H9 (cell line): ENCODE measurements at regions not wholly inside any gene's neighbourhood (a gene's known extent, or its start where the extent isn't known, plus 50 kb on each side); places are given as distances from the start of the nearest gene placed in this dataset.

Source experiments
- DNase-seq: peaks from one replicate; pipeline ENCODE4 v3.0.0-alpha.2; 2017
- H2AFZ ChIP-seq: one replicate; pipeline ENCODE4 v1.6.1; 2013; ENCODE audit warnings: mild to moderate bottlenecking, low read length, control low read depth, moderate library complexity
- H2AK5ac ChIP-seq: 2 replicates; pipeline ENCODE4 v1.6.1; 2013; ENCODE audit warnings: low read length, control low read depth, mixed read lengths; ENCODE audit not compliant: insufficient read length
- H2BK120ac ChIP-seq: one replicate; pipeline ENCODE4 v1.6.1; 2013; ENCODE audit warnings: low read depth, mild to moderate bottlenecking, low read length, control low read depth, inconsistent platforms; ENCODE audit not compliant: poor library complexity, severe bottlenecking
- H2BK12ac ChIP-seq: 2 replicates; pipeline ENCODE4 v1.6.1; 2013; ENCODE audit warnings: low read length, control low read depth, mixed read lengths, low read depth; ENCODE audit not compliant: insufficient read length
- H2BK15ac ChIP-seq: 2 replicates; pipeline ENCODE4 v1.6.1; 2013; ENCODE audit warnings: low read depth, low read length, control low read depth
- H2BK20ac ChIP-seq: one replicate; pipeline ENCODE4 v1.6.1; 2013; ENCODE audit warnings: low read depth, mild to moderate bottlenecking, low read length, control low read depth, inconsistent platforms; ENCODE audit not compliant: poor library complexity, severe bottlenecking
- H2BK5ac ChIP-seq: 2 replicates; pipeline ENCODE4 v1.6.1; 2013; ENCODE audit warnings: low read length, control low read depth, mixed read lengths; ENCODE audit not compliant: insufficient read length
- H3K14ac ChIP-seq: 2 replicates; pipeline ENCODE4 v1.6.1; 2013; ENCODE audit warnings: low read length, control low read depth; ENCODE audit not compliant: insufficient read depth
- H3K18ac ChIP-seq: 2 replicates; pipeline ENCODE4 v1.6.1; 2013; ENCODE audit warnings: low read depth, mild to moderate bottlenecking, mixed read lengths, low read length, control low read depth; ENCODE audit not compliant: insufficient read length
- H3K23ac ChIP-seq: 2 replicates; pipeline ENCODE4 v1.6.1; 2013; ENCODE audit warnings: low read length, control low read depth, mixed read lengths, low read depth; ENCODE audit not compliant: insufficient read length
- H3K23me2 ChIP-seq: 2 replicates; pipeline ENCODE4 v1.6.1; 2013; ENCODE audit warnings: low read depth, mild to moderate bottlenecking, mixed read lengths, low read length, control low read depth; ENCODE audit not compliant: insufficient read length, poor library complexity, severe bottlenecking
- H3K27ac ChIP-seq: 2 replicates; pipeline ENCODE4 v1.5.1; 2013; ENCODE audit warnings: low read length, control low read depth, mixed read lengths, low read depth; ENCODE audit not compliant: insufficient read length
- H3K27me3 ChIP-seq: 2 replicates; pipeline ENCODE4 v1.6.1; 2013; ENCODE audit warnings: low read length, control low read depth, inconsistent platforms; ENCODE audit not compliant: insufficient read depth
- H3K4ac ChIP-seq: 2 replicates; pipeline ENCODE4 v1.6.1; 2013; ENCODE audit warnings: low read depth, mild to moderate bottlenecking, control low read depth, inconsistent platforms, low read length, moderate library complexity
- H3K4me1 ChIP-seq: 2 replicates; pipeline ENCODE4 v1.6.1; 2013; ENCODE audit warnings: low read length, control low read depth, inconsistent platforms; ENCODE audit not compliant: insufficient read depth
- H3K4me2 ChIP-seq: 2 replicates; pipeline ENCODE4 v1.6.1; 2013; ENCODE audit warnings: low read length, control low read depth, mixed read lengths; ENCODE audit not compliant: insufficient read length, insufficient read depth
- H3K56ac ChIP-seq: 2 replicates; pipeline ENCODE4 v1.6.1; 2013; ENCODE audit warnings: low read depth, mild to moderate bottlenecking, mixed read lengths, low read length, control low read depth; ENCODE audit not compliant: insufficient read length
- H3K79me1 ChIP-seq: 2 replicates; pipeline ENCODE4 v1.6.1; 2013; ENCODE audit warnings: low read depth, mild to moderate bottlenecking, moderate library complexity, low read length, control low read depth, inconsistent platforms; ENCODE audit not compliant: insufficient read depth, poor library complexity, severe bottlenecking
- H3K79me2 ChIP-seq: 2 replicates; pipeline ENCODE4 v1.6.1; 2013; ENCODE audit warnings: low read length, control low read depth, inconsistent platforms; ENCODE audit not compliant: insufficient read depth
- H3K9ac ChIP-seq: 2 replicates; pipeline ENCODE4 v1.6.1; 2013; ENCODE audit warnings: low read length, control low read depth, mixed read lengths; ENCODE audit not compliant: insufficient read length; ENCODE audit errors: extremely low read depth
- H3K9me3 ChIP-seq: one replicate; pipeline ENCODE4 v1.6.1; 2013; ENCODE audit warnings: low read depth, low read length, inconsistent platforms; ENCODE audit not compliant: control insufficient read depth
- H3T11ph ChIP-seq: one replicate; pipeline ENCODE4 v1.6.1; 2013; ENCODE audit warnings: mild to moderate bottlenecking, low read length, control low read depth, inconsistent platforms
- H4K20me1 ChIP-seq: one replicate; pipeline ENCODE4 v1.6.1; 2013; ENCODE audit not compliant: control insufficient read depth, insufficient read length, insufficient read depth
- H4K5ac ChIP-seq: 2 replicates; pipeline ENCODE4 v1.6.1; 2013; ENCODE audit warnings: low read depth, mild to moderate bottlenecking, mixed read lengths, low read length, control low read depth; ENCODE audit not compliant: insufficient read length
- H4K8ac ChIP-seq: replicated peaks from 2 replicates; pipeline ENCODE4 v1.6.1; 2013; ENCODE audit warnings: low read length, control low read depth, mixed read lengths, low read depth; ENCODE audit not compliant: insufficient read length
- H4K91ac ChIP-seq: 2 replicates; pipeline ENCODE4 v1.6.1; 2013; ENCODE audit warnings: low read depth, mild to moderate bottlenecking, moderate library complexity, mixed read lengths, low read length, control low read depth; ENCODE audit not compliant: insufficient read length
- H3K27ac Mint-ChIP-seq, 3 experiments: 2 replicates in 2 of 3; 3 replicates in 1 of 3; pipeline ENCODE4 v1.8.0; 2020 to 2021; ENCODE audit warnings: mixed read lengths in 3 of 3, mild to moderate bottlenecking in 1 of 3, moderate library complexity in 1 of 3
- H3K27me3 Mint-ChIP-seq: 2 replicates; pipeline ENCODE4 v1.8.0; 2021; ENCODE audit warnings: low read depth, mild to moderate bottlenecking, moderate library complexity, mixed read lengths
- H3K36me3 Mint-ChIP-seq, 3 experiments: 2 replicates in 2 of 3; 3 replicates in 1 of 3; pipeline ENCODE4 v1.8.0; 2020 to 2021; ENCODE audit warnings: low read depth in 3 of 3, mixed read lengths in 3 of 3; ENCODE audit not compliant: insufficient read depth in 1 of 3
- H3K4me1 Mint-ChIP-seq, 2 experiments: 2 replicates each; pipeline ENCODE4 v1.8.0; 2020; ENCODE audit warnings: mixed read lengths in 2 of 2
- H3K4me3 Mint-ChIP-seq, 2 experiments: 2 replicates in 1 of 2; 3 replicates in 1 of 2; pipeline ENCODE4 v1.8.0; 2020 to 2021; ENCODE audit warnings: mild to moderate bottlenecking in 2 of 2, mixed read lengths in 2 of 2, moderate library complexity in 1 of 2
- H3K9me3 Mint-ChIP-seq, 2 experiments: 2 replicates in 1 of 2; 3 replicates in 1 of 2; pipeline ENCODE4 v1.8.0; 2020; ENCODE audit warnings: mild to moderate bottlenecking in 2 of 2, mixed read lengths in 2 of 2, moderate library complexity in 1 of 2
- CTCF ChIP-seq: fragments of 200-600 bp; sonication (generic); conservative IDR thresholded peaks from 3 replicates; pipeline ENCODE4 v1.8.0; 2021; ENCODE audit warnings: antibody characterized with exemption, mild to moderate bottlenecking
- WGBS: extraction: QIAGEN DNeasy Blood & Tissue Kit; methylation state at CpG from one replicate; pipeline ENCODE4 v1.1.7; 2013; ENCODE audit warnings: missing lambda C conversion rate, low lambda C conversion rate, mixed read lengths; ENCODE audit not compliant: insufficient read length; ENCODE audit errors: extremely low coverage; 5-methylcytosine and 5-hydroxymethylcytosine counted together

GRCh38 chr6:4291453-4292403 lies 156.4 kb upstream of the ECI2 start:
- Histone ChIP-seq H3K14ac (no peak overlapping the region), H3K23ac (no peak overlapping the region), H3K9ac (no peak overlapping the region), H3K9me3 (no peaks in the 10 kb centered on the region), H2BK20ac (no peak overlapping the region), H3K4me2 (no peak overlapping the region), H4K8ac (no peak overlapping the region), H2AK5ac (no peak overlapping the region), H3K23me2 (no peaks in the 10 kb centered on the region), H3K79me2 (no peaks in the 10 kb centered on the region), H3K18ac (no peak overlapping the region), H4K20me1 (no peaks in the 10 kb centered on the region), H2BK15ac (no peak overlapping the region), H3K27me3 (no peaks in the 10 kb centered on the region), H2BK120ac (no peak overlapping the region), H2BK5ac (no peak overlapping the region), H3K4me1 (peaks cover 10% of the 10 kb centered on the region; the same call in 1 of the 2 replicates), H3T11ph (no peak overlapping the region), H4K5ac (no peak overlapping the region), H3K79me1 (no peaks in the 10 kb centered on the region), H3K56ac (no peak overlapping the region), H3K27ac (no peak overlapping the region), H2BK12ac (no peak overlapping the region), H3K4ac (no peak overlapping the region), H2AFZ (no peak overlapping the region), H4K91ac (no peak overlapping the region)
- Mint-ChIP-seq H3K36me3 (peaks cover 0 to under 1% (median 0%) of the 10 kb centered on the region in 3 experiments; a peak in 3 of 7 replicates), H3K9me3 (no peaks in the 10 kb centered on the region; a peak in 1 of 5 replicates), H3K4me3 (no peak overlapping the region), H3K27ac (no peak overlapping the region), H3K4me1 (peaks cover 26 to 41% of the 10 kb centered on the region in 2 experiments), H3K27me3 (no peaks in the 10 kb centered on the region; the same call in none of the 2 replicates)
- no peak for DNase-seq
- TF ChIP-seq CTCF: no peak
- no CpG with 5 or more reads among the region's 11 CpGs for WGBS
